ENCODE measurements at regions not wholly inside any gene's neighbourhood (a gene's known extent, or its start where the extent isn't known, plus 50 kb on each side); places are given as distances from the start of the nearest gene placed in this dataset.

GRCh38 chr4:60313611-60314178, 886.4 kb upstream of the ADGRL3 start:
- TF ChIP-seq SIN3A (IDR thresholded peaks at IDR 0.05; ENCODE audit: borderline replicate concordance, insufficient read depth, low read length), result no peak
- no peak for TF ChIP-seq REST (IDR thresholded peaks at IDR 0.05; ENCODE audit: insufficient read depth in 1 of 2, low read depth in 2 of 2, low read length in 2 of 2)

- TF ChIP-seq REST (IDR thresholded peaks at IDR 0.05; ENCODE audit: insufficient read depth in 1 of 2, low read depth in 2 of 2, low read length in 2 of 2) (no peak), FOXP2 (optimal IDR thresholded peaks at IDR 0.05; ENCODE audit: borderline replicate concordance, extremely low read depth, extremely low read length, insufficient read depth) (no peak)
Observed at GRCh38 chr4:60314416-60314815, 885.7 kb upstream of the ADGRL3 start.

GRCh38 chr4:60315586-60315985, 884.5 kb upstream of the ADGRL3 start:
- TF ChIP-seq SIN3A (IDR thresholded peaks at IDR 0.05; ENCODE audit: borderline replicate concordance, insufficient read depth, low read length) (no peak), TAF1 (IDR thresholded peaks at IDR 0.05; ENCODE audit: borderline replicate concordance, insufficient read depth, low read length) (no peak), FOXP2 (optimal IDR thresholded peaks at IDR 0.05; ENCODE audit: borderline replicate concordance, extremely low read depth, extremely low read length, insufficient read depth) (no peak), POLR2AphosphoS5 (IDR thresholded peaks at IDR 0.05; ENCODE audit: low read depth, low read length) (no peak), REST (IDR thresholded peaks at IDR 0.05; ENCODE audit: insufficient read depth in 1 of 2, low read depth in 2 of 2, low read length in 2 of 2) (no peak)

- TF ChIP-seq REST (IDR thresholded peaks at IDR 0.05; ENCODE audit: insufficient read depth in 1 of 2, low read depth in 2 of 2, low read length in 2 of 2) (no peak), SIN3A (IDR thresholded peaks at IDR 0.05; ENCODE audit: borderline replicate concordance, insufficient read depth, low read length) (no peak), TAF1 (IDR thresholded peaks at IDR 0.05; ENCODE audit: borderline replicate concordance, insufficient read depth, low read length) (no peak), POLR2AphosphoS5 (IDR thresholded peaks at IDR 0.05; ENCODE audit: low read depth, low read length) (no peak), FOXP2 (optimal IDR thresholded peaks at IDR 0.05; ENCODE audit: borderline replicate concordance, extremely low read depth, extremely low read length, insufficient read depth) (no peak)
Observed at GRCh38 chr4:60326735-60327134, 873.4 kb upstream of the ADGRL3 start.

- no peak for TF ChIP-seq TAF1 (IDR thresholded peaks at IDR 0.05; ENCODE audit: borderline replicate concordance, insufficient read depth, low read length)
- TF ChIP-seq SIN3A (IDR thresholded peaks at IDR 0.05; ENCODE audit: borderline replicate concordance, insufficient read depth, low read length), result no peak
- no peak for TF ChIP-seq FOXP2 (optimal IDR thresholded peaks at IDR 0.05; ENCODE audit: borderline replicate concordance, extremely low read depth, extremely low read length, insufficient read depth)
- no peak for TF ChIP-seq POLR2AphosphoS5 (IDR thresholded peaks at IDR 0.05; ENCODE audit: low read depth, low read length)
- no peak for TF ChIP-seq REST (IDR thresholded peaks at IDR 0.05; ENCODE audit: insufficient read depth in 1 of 2, low read depth in 2 of 2, low read length in 2 of 2)
Observed at GRCh38 chr4:60327651-60328050, 872.5 kb upstream of the ADGRL3 start.

Measured in PFSK-1 (cell line).